ENCODE measurements at regions not wholly inside any gene's neighbourhood (a gene's known extent, or its start where the extent isn't known, plus 50 kb on each side); places are given as distances from the start of the nearest gene placed in this dataset.
A peak's percentile ranks its signal among the peaks of the same experiment; 100 is the strongest.
"Not testable (repeated sequence)": the region's sequence is repeated elsewhere in the genome, so short reads cannot be mapped to it uniquely, and the experiment has no call there.

- no peaks in the 10 kb centered on the region for H3K36me3 ChIP-seq (ENCODE audit: control insufficient read depth, insufficient read depth, low read length)
- no peak for DNase-seq (ENCODE audit: extremely low read depth, insufficient read length)
- H3K4me3 ChIP-seq (replicated peaks; ENCODE audit: low read depth, low read length), result no peak overlapping the region
- H3K27me3 ChIP-seq (replicated peaks; ENCODE audit: control insufficient read depth, insufficient read depth, low read length), result no peaks in the 10 kb centered on the region
- no peak for TF ChIP-seq CTCF (IDR thresholded peaks at IDR 0.05; ENCODE audit: insufficient read depth, low read length, poor library complexity, severe bottlenecking)
These were observed 58.4 kb upstream of the WAPL start for GRCh38 chr10:86579883-86580520.

DNA sequence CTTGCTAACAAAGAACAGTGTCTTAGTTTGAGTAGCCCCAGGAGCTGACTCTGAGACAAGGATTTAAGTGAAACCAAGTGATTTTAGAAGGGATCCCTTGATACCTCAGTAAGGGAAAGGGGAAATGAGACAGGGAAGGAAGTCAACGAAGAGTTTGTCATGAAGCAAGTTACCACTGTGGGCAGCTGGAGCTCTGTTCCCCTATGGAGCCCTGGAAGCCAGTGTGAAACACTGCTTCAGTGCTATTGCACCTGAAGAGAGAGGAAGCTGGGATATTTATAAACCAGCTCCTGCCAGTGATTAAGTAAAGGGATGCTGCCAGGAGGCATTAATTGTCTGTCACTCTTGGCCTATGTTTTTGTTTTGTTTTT, 58.9 kb upstream of the WAPL start:
- Histone ChIP-seq H3K27me3 (replicated peaks; ENCODE audit: control insufficient read depth, insufficient read depth, low read length) (no peaks in the 10 kb centered on the region), H3K36me3 (ENCODE audit: control insufficient read depth, insufficient read depth, low read length) (no peaks in the 10 kb centered on the region), H3K4me3 (replicated peaks; ENCODE audit: low read depth, low read length) (no peak overlapping the region)
- no peak for DNase-seq (ENCODE audit: extremely low read depth, insufficient read length)
- no peak for TF ChIP-seq CTCF (IDR thresholded peaks at IDR 0.05; ENCODE audit: insufficient read depth, low read length, poor library complexity, severe bottlenecking)

DNA sequence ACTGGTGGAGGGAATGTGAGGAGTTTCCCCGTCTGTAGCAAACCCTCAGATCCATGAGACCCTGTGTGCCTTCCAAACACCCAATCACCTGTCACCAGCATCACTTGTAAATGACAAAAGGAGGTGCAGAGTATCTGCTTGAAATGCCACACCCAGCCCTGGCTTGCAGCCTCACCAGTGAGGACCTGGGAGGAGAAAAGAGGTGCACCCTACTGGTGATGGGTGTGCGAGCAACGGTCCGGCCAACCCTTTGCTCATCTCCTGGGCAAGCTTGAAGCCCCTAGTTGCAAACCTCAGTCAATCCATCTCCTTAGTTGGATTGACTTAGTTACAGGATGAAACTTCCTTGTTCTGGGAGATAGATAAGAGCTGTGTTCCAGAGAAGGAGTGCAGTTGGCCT, 62.4 kb upstream of the WAPL start:
- Histone ChIP-seq H3K27me3 (replicated peaks; ENCODE audit: control insufficient read depth, insufficient read depth, low read length) (no peaks in the 10 kb centered on the region; the same call in 1 of the 2 replicates), H3K4me3 (replicated peaks; ENCODE audit: low read depth, low read length) (no peak overlapping the region), H3K36me3 (ENCODE audit: control insufficient read depth, insufficient read depth, low read length) (no peaks in the 10 kb centered on the region)
- peak; percentile 47 for TF ChIP-seq CTCF (IDR thresholded peaks at IDR 0.05; ENCODE audit: insufficient read depth, low read length, poor library complexity, severe bottlenecking)
- DNase-seq (ENCODE audit: extremely low read depth, insufficient read length), result no peak

DNA sequence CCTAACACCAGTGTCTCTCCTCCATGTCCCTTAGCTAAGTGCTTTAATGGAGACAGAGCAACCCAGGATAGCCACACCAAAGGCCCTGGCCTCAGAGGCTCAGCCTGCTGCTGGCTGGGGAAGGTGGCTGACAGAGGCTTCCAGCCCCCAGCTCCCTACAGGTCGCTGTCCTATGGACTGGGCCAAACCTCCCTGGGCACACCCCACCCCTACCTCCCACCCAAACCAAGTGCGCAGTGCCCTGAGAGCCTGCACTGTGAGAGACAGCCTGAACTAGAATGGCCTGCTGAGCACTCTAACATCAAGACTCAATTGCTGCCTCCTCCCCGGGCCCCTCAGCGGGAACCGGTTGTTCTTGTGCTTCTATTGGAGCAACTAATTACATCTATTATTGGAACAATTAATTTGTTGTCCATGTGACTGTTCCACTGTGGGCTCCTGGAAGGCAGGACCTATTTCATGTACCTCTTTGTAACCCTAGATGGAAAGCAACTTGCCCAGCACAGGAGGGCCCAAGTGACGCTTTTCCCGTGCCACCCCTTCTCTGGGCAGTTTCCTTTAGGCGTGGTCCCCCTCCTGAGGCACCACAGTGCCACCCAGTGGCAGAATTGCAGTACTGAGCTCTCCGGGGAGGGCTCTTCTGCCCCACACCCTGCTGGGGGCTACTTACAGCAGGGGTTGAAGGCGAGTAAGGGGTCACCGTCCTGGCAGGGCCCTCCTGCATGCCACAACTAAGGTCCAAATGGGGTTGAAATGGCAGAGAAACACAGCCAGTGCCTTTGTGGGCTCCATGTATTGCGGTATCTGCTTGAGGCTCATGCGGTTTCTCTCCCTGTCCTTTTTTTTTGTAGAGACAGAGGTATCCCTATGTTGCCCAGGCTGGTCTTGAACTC, 63.7 kb upstream of the WAPL start:
- TF ChIP-seq CTCF (IDR thresholded peaks at IDR 0.05; ENCODE audit: insufficient read depth, low read length, poor library complexity, severe bottlenecking), result peak; percentile 96
- H3K36me3 ChIP-seq (ENCODE audit: control insufficient read depth, insufficient read depth, low read length), result no peaks in the 10 kb centered on the region
- peak; percentile 42 for DNase-seq (ENCODE audit: extremely low read depth, insufficient read length)
- no peak overlapping the region for H3K4me3 ChIP-seq (replicated peaks; ENCODE audit: low read depth, low read length)
- H3K27me3 ChIP-seq (replicated peaks; ENCODE audit: control insufficient read depth, insufficient read depth, low read length), result no peaks in the 10 kb centered on the region; the same call in none of the 2 replicates

DNA sequence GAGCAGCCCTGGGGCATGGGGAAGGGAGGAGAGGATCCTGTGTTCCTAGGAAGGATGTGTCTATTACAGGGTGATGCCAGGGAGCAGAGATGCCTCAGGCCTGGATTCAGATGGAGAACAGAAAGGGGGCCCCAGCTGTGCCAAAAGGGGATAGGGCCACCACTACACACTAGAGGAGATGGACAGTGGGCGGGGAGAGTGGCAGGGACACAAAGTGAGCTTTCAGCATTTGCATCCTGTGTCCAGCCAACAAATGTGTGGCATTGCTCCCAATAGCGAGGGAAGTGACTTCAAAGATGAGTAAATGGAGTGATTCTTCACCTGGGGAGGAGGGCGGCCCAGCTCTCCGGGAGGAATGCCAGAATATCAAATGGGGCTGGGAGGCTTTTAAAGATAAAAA, 64.9 kb upstream of the WAPL start:
- Histone ChIP-seq H3K27me3 (replicated peaks; ENCODE audit: control insufficient read depth, insufficient read depth, low read length) (no peaks in the 10 kb centered on the region; the same call in none of the 2 replicates), H3K36me3 (ENCODE audit: control insufficient read depth, insufficient read depth, low read length) (no peaks in the 10 kb centered on the region), H3K4me3 (replicated peaks; ENCODE audit: low read depth, low read length) (no peak overlapping the region)
- DNase-seq (ENCODE audit: extremely low read depth, insufficient read length), result no peak
- no peak for TF ChIP-seq CTCF (IDR thresholded peaks at IDR 0.05; ENCODE audit: insufficient read depth, low read length, poor library complexity, severe bottlenecking)

GRCh38 chr10:86588781-86589180, 65.6 kb upstream of the OPN4 start:
- not testable (repeated sequence) for H3K27me3 ChIP-seq (replicated peaks; ENCODE audit: control insufficient read depth, insufficient read depth, low read length); H3K36me3 ChIP-seq (ENCODE audit: control insufficient read depth, insufficient read depth, low read length); DNase-seq (ENCODE audit: extremely low read depth, insufficient read length); H3K4me3 ChIP-seq (replicated peaks; ENCODE audit: low read depth, low read length)

Measured in GM06990 (cell line).